H1 (cell line): ENCODE measurements at regions not wholly inside any gene's neighbourhood (a gene's known extent, or its start where the extent isn't known, plus 50 kb on each side); places are given as distances from the start of the nearest gene placed in this dataset.

ENCODE experiments used
- CHD7 ChIP-seq: fragments of 300-600 bp; sonication (generic); IDR thresholded peaks from 2 replicates; pipeline ENCODE4 v1.7.1; 2012; ENCODE audit warnings: low read length, moderate library complexity, mild to moderate bottlenecking, inconsistent platforms; ENCODE audit not compliant: insufficient replicate concordance
- SP4 ChIP-seq: IDR thresholded peaks from 2 replicates; pipeline ENCODE4 v1.6.1; 2012; ENCODE audit warnings: low read length, inconsistent platforms
- TF ChIP-seq, protein P1 (sequence below): IDR thresholded peaks from 2 replicates; pipeline ENCODE4 v1.6.1; 2012; ENCODE audit warnings: inconsistent platforms

- TF ChIP-seq CHD7 (no peak), SP4 (no peak)
- TF ChIP-seq, protein P1, sequence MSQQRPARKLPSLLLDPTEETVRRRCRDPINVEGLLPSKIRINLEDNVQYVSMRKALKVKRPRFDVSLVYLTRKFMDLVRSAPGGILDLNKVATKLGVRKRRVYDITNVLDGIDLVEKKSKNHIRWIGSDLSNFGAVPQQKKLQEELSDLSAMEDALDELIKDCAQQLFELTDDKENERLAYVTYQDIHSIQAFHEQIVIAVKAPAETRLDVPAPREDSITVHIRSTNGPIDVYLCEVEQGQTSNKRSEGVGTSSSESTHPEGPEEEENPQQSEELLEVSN: no peak
Measured at GRCh38 chr5:117947836-117948235, 1040.5 kb downstream of the DTWD2 start (continued).
